RWPE1 (cell line): ENCODE measurements at regions not wholly inside any gene's neighbourhood (a gene's known extent, or its start where the extent isn't known, plus 50 kb on each side); places are given as distances from the start of the nearest gene placed in this dataset.

Experiments used
- CTCF ChIA-PET: fragments of 350-600 bp; sonication (Branson Sonifier 250); formaldehyde crosslinking; extraction: SDS; loops from one replicate; lab custom pipeline; 2021; lab: Yijun Ruan, JAX
- POLR2A ChIA-PET: fragments of 400-600 bp; formaldehyde crosslinking; extraction: SDS; loops from one replicate; lab custom pipeline; 2020; ENCODE audit warnings: antibody characterized with exemption; ENCODE audit not compliant: low non-redundant PET; lab: Yijun Ruan, JAX
- DNase-seq: peaks from one replicate; pipeline ENCODE4 v3.0.0; 2012; ENCODE audit warnings: low spot score
- H3K27ac ChIP-seq: fragments of 450-650 bp; 2 replicates; pipeline ENCODE4 v1.5.1; 2017
- CTCF ChIP-seq: fragments of 450-650 bp; conservative IDR thresholded peaks from 2 replicates; pipeline ENCODE4 v1.5.1; 2017; ENCODE audit warnings: low read depth, mild to moderate bottlenecking

- no peak for DNase-seq
- CTCF ChIA-PET, result no interaction called here
- POLR2A ChIA-PET, result no interaction called here
- no peak overlapping the region for H3K27ac ChIP-seq
- no peak for TF ChIP-seq CTCF
Observed at GRCh38 chrX:39992300-39992699, 105.5 kb downstream of the BCOR start.

GRCh38 chrX:39995457-39995856 is 102.3 kb downstream of the BCOR start:
- ChIA-PET POLR2A (no interaction called here), CTCF (no interaction called here)
- DNase-seq, result no peak
- no peak for TF ChIP-seq CTCF
- no peak overlapping the region for H3K27ac ChIP-seq

- no peak overlapping the region for H3K27ac ChIP-seq
- TF ChIP-seq CTCF, result no peak
- DNase-seq, result no peak
- ChIA-PET POLR2A (no interaction called here), CTCF (no interaction called here)
Observed at GRCh38 chrX:39996536-39996935, 101.2 kb downstream of the BCOR start.

DNA sequence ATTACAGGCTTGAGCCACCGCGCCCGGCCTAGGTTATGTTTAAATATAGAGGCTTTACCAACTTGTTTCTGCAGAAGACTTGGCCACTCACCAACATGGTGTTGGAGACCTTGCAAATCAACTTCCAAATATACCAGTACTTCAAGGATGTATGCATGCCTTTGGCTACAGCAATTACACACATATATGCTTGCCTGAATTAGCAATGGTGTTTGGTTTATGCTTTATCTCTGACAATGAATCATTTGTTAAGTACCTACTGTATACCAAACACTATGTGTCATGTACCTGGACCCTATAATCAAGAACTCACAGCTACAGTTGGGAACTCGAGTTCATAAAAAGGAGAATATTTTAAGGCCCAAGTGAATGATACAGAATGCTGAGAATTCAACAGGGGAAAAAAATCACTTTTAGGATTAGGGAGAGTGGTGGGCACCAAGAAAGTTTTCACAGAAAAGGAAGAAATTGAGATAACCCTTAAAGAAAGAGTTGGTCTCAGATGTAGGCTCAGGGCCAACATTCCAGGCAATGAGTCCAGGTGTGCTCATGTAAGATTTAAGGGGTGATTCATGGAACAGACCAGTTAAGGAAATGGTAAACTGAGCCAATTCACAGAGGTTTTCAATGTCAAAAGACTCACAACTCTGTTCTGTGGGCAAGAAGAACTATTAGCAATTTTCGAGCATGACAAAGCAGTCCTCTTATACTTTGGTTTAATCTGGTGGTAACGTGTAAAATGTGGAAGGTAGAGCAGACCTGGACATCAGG is 98.9 kb downstream of the BCOR start:
- DNase-seq, result peak; percentile 16
- TF ChIP-seq CTCF, result no peak
- H3K27ac ChIP-seq, result no peak overlapping the region
- CTCF ChIA-PET, result no interaction called here
- POLR2A ChIA-PET, result no interaction called here
